Stomach (tissue), 8 donors: ENCODE measurements at regions not wholly inside any gene's neighbourhood (a gene's known extent, or its start where the extent isn't known, plus 50 kb on each side); places are given as distances from the start of the nearest gene placed in this dataset.

ENCODE experiments used
- DNase-seq, 2 donors: peaks; one replicate each; pipeline versions ENCODE4 v3.0.0 to v3.0.0-alpha.2; 2013 to 2019
- H3K27ac ChIP-seq, 5 donors: fragments of 200-600 bp in 4 of 5; sonication (generic) in 4 of 5; one replicate each; pipeline ENCODE4 v1.5.1; 2013 to 2019; ENCODE audit warnings: mild to moderate bottlenecking in 1 of 5, moderate library complexity in 1 of 5
- H3K27me3 ChIP-seq, 3 donors: fragments of 200-600 bp; sonication (generic); one replicate each; pipeline ENCODE4 v1.5.1; 2017 to 2019; ENCODE audit warnings: mixed run types in 1 of 3
- H3K36me3 ChIP-seq, 4 donors: fragments of 200-600 bp; sonication (generic); 1 replicate in 3 of 4; 2 replicates in 1 of 4; pipeline ENCODE4 v1.5.1; 2016 to 2019
- H3K4me1 ChIP-seq, 4 donors: fragments of 200-600 bp; sonication (generic); one replicate each; pipeline ENCODE4 v1.5.1; 2016 to 2019
- H3K4me3 ChIP-seq, 4 donors: fragments of 200-600 bp; sonication (generic) in 3 of 4; one replicate each; pipeline ENCODE4 v1.5.1; 2016 to 2019; ENCODE audit warnings: mild to moderate bottlenecking in 1 of 4
- H3K9me3 ChIP-seq, 4 donors: fragments of 200-600 bp; sonication (generic); one replicate each; pipeline ENCODE4 v1.5.1; 2016 to 2019
- EP300 ChIP-seq: sonication (generic); formaldehyde crosslinking; IDR thresholded peaks from one replicate; pipeline ENCODE4 v1.6.1; 2017; ENCODE audit warnings: antibody characterized with exemption
- POLR2A ChIP-seq, 4 donors: fragments of 450-650 bp; IDR thresholded peaks; one replicate each; pipeline ENCODE4 v1.6.1; 2016; ENCODE audit warnings: antibody characterized with exemption in 4 of 4, control low read depth in 2 of 4, mild to moderate bottlenecking in 1 of 4, moderate library complexity in 1 of 4
- POLR2AphosphoS5 ChIP-seq, 3 donors: sonication (generic); formaldehyde crosslinking; IDR thresholded peaks; one replicate each; pipeline ENCODE4 v1.6.1; 2016; ENCODE audit warnings: antibody characterized with exemption in 3 of 3
- WGBS, 5 donors: extraction: QIAGEN DNeasy Blood & Tissue Kit in 3 of 5; methylation state at CpG; one replicate each; pipeline versions ENCODE4 v1.1.5 to v1.1.7; 2013 to 2018; 5-methylcytosine and 5-hydroxymethylcytosine counted together
- intact Hi-C: fragments of 100-400 bp; cut with DNase I; formaldehyde crosslinking; loops from one replicate; pipeline ENCODE4 v1.15.1; 2023; ENCODE audit warnings: low total_unique reads
- TF ChIP-seq, protein P1 (sequence below), 7 experiments: fragments of 450-650 bp in 4 of 7; fragments of 200-600 bp in 3 of 7; sonication (generic) in 3 of 7; IDR thresholded peaks; one replicate each; pipeline ENCODE4 v1.5.1; 2016 to 2019; ENCODE audit warnings: antibody characterized with exemption in 7 of 7, control low read depth in 2 of 7, mild to moderate bottlenecking in 1 of 7
- donor health status: healthy with polysubstance abuse.
- donor health status: Bipolar disorder and iron deficiency.
- donor health status: healthy.

DNA sequence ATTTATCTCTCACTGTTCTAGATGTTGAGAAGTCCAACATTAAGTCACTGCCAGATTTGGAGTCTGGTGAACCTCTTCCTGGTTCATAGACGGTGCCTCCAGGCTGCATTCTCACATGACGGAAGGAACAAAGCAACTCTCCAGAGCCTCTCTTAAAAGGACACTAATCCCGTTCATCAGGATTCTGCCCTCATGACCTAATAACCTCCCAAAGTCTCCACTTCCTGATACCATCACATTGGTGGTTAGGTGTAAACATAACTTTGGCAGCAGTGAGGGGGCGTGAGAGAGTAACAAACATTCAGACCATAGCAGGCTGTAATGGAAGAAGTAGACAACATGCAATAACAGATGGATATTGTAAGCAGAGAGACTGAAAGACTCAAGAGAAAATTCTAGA lies 388.6 kb downstream of the PDHA2 start:
- Histone ChIP-seq H3K9me3 (peaks cover 0 to 6% (median 0%) of the 10 kb centered on the region in 4 donors), H3K36me3 (no peaks in the 10 kb centered on the region), H3K4me3 (no peak overlapping the region), H3K27ac (no peak overlapping the region), H3K27me3 (no peaks in the 10 kb centered on the region), H3K4me1 (no peaks in the 10 kb centered on the region)
- DNase-seq: no peak
- TF ChIP-seq EP300: no peak
- TF ChIP-seq POLR2A (IDR thresholded peaks at IDR 0.05): no peak
- TF ChIP-seq, protein P1, sequence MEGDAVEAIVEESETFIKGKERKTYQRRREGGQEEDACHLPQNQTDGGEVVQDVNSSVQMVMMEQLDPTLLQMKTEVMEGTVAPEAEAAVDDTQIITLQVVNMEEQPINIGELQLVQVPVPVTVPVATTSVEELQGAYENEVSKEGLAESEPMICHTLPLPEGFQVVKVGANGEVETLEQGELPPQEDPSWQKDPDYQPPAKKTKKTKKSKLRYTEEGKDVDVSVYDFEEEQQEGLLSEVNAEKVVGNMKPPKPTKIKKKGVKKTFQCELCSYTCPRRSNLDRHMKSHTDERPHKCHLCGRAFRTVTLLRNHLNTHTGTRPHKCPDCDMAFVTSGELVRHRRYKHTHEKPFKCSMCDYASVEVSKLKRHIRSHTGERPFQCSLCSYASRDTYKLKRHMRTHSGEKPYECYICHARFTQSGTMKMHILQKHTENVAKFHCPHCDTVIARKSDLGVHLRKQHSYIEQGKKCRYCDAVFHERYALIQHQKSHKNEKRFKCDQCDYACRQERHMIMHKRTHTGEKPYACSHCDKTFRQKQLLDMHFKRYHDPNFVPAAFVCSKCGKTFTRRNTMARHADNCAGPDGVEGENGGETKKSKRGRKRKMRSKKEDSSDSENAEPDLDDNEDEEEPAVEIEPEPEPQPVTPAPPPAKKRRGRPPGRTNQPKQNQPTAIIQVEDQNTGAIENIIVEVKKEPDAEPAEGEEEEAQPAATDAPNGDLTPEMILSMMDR (IDR thresholded peaks at IDR 0.05): no peak
- TF ChIP-seq POLR2AphosphoS5 (IDR thresholded peaks at IDR 0.05): no peak
- intact Hi-C loops: no loop called here
- 70 to 77% (median 71%) methylated on average over 4 of the region's 4 CpGs for WGBS, 5 donors

DNA sequence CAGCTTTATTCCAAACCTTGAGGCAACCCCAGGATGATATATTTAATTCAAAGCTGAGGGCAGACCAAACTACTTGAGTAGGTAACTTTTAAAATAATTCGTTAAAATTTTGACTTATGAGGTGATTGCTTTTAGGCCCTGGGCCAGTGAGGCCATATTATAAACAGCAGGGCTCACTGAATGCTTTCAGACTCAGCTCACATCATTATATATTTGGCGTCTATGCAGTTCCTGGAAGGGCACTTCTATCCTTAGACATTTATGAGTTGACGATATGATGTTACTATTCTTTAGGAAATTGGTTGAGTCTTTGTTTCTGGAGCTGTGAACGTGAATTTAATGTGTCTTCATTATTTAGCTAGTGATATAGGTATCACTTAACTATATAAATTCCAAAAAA lies 400.1 kb downstream of the PDHA2 start:
- Histone ChIP-seq H3K4me1 (no peaks in the 10 kb centered on the region), H3K27me3 (no peaks in the 10 kb centered on the region), H3K4me3 (no peak overlapping the region), H3K27ac (no peak overlapping the region), H3K36me3 (no peaks in the 10 kb centered on the region), H3K9me3 (peaks cover 0 to 18% (median 13%) of the 10 kb centered on the region in 4 donors)
- DNase-seq: no peak
- intact Hi-C loops: no loop called here
- TF ChIP-seq POLR2A (IDR thresholded peaks at IDR 0.05) (no peak), POLR2AphosphoS5 (IDR thresholded peaks at IDR 0.05) (no peak), EP300 (no peak)
- 68 to 89% (median 77%) methylated on average over 4 of the region's 4 CpGs for WGBS, 5 donors

DNA sequence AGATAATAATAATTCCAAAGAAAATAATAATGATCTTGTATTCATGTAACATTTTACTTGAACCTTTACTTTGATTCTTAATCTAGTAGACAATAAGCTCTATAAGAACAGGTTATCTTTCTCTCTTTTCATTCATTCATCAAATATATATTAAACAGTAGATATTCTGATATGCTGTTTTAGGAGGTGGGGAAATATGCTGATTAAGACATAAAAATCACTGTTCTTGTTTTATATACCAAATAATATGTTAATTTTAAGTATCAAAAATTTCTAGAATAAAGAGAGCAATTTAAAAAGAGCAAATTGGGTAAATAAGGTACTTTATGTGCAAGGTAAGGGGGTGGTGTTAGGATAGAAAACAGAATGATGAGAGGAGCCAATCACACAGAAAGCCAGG lies 401.9 kb downstream of the PDHA2 start:
- intact Hi-C loops: no loop called here
- no peak for TF ChIP-seq EP300
- TF ChIP-seq, protein P1 (IDR thresholded peaks at IDR 0.05): no peak
- Histone ChIP-seq H3K4me3 (no peak overlapping the region), H3K4me1 (no peaks in the 10 kb centered on the region), H3K27me3 (no peaks in the 10 kb centered on the region), H3K27ac (no peak overlapping the region), H3K36me3 (no peaks in the 10 kb centered on the region), H3K9me3 (peaks cover 0 to 11% (median 8%) of the 10 kb centered on the region in 4 donors)
- no peak for DNase-seq

DNA sequence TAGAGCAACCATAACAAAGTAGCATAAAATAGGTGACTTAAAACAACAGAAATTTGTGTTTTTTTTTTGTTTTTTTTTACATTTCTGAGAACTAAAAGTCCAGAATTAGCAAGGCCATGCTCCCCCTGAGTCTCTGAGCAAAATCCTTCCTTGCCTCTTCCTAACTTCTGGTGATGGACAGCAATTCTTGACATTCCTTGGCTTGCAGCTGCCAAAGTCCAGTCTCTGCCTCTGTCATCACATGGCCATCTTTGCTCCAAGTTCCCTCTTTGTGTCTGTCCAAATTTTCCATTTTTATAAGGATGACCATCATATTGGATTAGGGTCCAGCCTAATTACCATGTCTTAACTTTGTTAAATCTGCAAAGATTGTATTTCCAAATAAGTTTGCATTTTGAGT lies 407.2 kb downstream of the PDHA2 start:
- Histone ChIP-seq H3K4me1 (no peaks in the 10 kb centered on the region), H3K9me3 (no peaks in the 10 kb centered on the region), H3K27ac (no peak overlapping the region), H3K36me3 (no peaks in the 10 kb centered on the region), H3K27me3 (no peaks in the 10 kb centered on the region), H3K4me3 (no peak overlapping the region)
- TF ChIP-seq EP300: no peak
- no peak for TF ChIP-seq POLR2AphosphoS5 (IDR thresholded peaks at IDR 0.05)
- TF ChIP-seq, protein P1 (IDR thresholded peaks at IDR 0.05): no peak
- no peak for TF ChIP-seq POLR2A (IDR thresholded peaks at IDR 0.05)
- no peak for DNase-seq
- intact Hi-C loops: no loop called here

DNA sequence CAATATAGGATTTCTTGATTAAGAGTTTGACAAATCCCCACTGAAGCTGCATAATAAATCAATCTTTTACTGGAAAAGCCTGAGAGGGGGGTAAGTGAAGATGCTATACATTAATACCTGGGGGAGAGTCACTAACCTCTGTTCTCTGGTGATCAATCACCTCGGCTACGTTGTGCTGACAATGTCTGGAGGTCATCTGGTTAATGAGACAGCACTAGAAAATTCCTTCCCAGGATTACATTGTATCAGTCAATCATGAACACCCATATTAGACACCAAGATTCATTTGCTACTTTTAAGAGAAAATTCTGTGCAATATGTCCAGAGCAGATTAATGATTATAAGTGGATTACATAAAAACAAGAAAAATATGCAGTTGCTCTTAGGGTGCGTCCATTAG lies 408.3 kb downstream of the PDHA2 start:
- no peaks in the 10 kb centered on the region for H3K27me3 ChIP-seq
- H3K4me3 ChIP-seq: no peak overlapping the region
- H3K27ac ChIP-seq: no peak overlapping the region
- no peak for TF ChIP-seq POLR2AphosphoS5 (IDR thresholded peaks at IDR 0.05)
- H3K36me3 ChIP-seq: no peaks in the 10 kb centered on the region
- intact Hi-C loops: no loop called here
- WGBS, 5 donors: 57 to 80% (median 73%) methylated on average over 3 of the region's 3 CpGs
- no peaks in the 10 kb centered on the region for H3K9me3 ChIP-seq
- no peak for DNase-seq
- no peaks in the 10 kb centered on the region for H3K4me1 ChIP-seq
